Stimulated activated CD4-positive, alpha-beta T cell treated with anti-CD3 and anti-CD28 coated beads, TNF-alpha, amount 100 ng/mL, for 1 hour (primary cell): ENCODE measurements at regions not wholly inside any gene's neighbourhood (a gene's known extent, or its start where the extent isn't known, plus 50 kb on each side); places are given as distances from the start of the nearest gene placed in this dataset.

ENCODE experiments used
- DNase-seq, 3 donors: peaks; one replicate each; pipeline ENCODE4 v3.0.0-alpha.2; 2020; ENCODE audit warnings: low read depth in 3 of 3, low spot score in 1 of 3

GRCh38 chr4:129167640-129168260 is 71.8 kb downstream of the C4orf33 start:
- DNase-seq, result no peak

DNA sequence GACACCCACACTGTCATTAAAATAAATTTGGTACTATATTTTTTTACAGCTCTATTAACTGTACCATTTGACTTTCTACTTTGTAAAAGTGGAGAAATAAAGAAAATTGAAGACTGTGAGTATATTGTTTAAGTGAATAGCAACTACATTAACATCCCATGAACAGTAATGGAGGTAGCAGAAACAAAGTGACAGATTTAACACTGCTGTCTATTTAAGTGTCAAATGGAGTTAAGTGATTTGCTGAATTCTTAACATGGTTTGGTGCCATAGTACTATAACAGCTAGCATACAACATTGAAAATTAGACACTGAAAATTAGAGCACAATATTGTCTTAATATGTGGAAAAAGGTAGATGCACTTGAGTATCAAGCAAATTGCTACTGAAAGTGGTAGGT is 76.2 kb downstream of the C4orf33 start:
- DNase-seq, result no peak

- DNase-seq, result no peak
These were observed 80.9 kb downstream of the C4orf33 start for GRCh38 chr4:129176864-129177263.

- no peak for DNase-seq
These were observed 83.3 kb downstream of the C4orf33 start for GRCh38 chr4:129179276-129179675.

DNA sequence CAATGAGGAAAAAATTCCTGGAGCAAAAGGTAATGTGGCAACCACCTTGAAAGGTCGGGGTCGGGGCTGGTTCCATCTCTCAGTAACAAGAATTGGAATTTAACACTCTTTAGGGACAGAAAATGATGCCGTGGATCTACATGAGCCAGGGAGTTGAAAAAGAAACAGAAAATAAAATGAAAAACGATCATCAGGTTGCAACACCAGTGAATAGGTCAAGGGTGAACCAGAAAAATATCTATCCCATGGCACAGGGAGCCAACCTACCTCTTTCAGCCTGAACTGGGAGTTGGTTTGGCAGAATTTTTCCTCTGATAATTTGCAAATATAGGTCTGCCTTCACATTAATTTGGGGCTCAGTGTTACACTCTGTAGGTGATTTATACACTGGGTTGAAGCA is 93.7 kb downstream of the C4orf33 start:
- no peak for DNase-seq

GRCh38 chr4:129193357-129194100 is 97.6 kb downstream of the C4orf33 start:
- DNase-seq, result no peak

GRCh38 chr4:129208481-129208880 is 112.5 kb downstream of the C4orf33 start:
- DNase-seq, result no peak

DNA sequence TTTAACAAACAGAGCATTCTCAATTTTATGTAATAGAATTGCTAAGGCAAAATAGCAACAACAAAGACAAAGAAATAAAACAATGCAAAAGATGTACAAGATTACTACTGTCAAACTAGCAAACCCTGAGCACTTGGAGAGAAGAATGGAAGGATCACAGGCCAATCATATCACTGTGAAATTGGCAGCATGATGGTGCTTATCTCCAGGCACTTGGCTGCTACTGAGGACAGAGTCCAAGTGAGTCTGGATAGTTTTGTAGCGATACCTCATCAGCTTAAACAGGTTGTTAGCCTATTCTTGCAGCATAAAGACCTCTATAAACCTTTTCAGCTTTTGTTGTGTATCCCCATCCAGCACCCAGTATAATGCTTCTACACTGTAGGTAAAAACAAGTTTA is 117.7 kb downstream of the C4orf33 start:
- DNase-seq, result no peak

DNA sequence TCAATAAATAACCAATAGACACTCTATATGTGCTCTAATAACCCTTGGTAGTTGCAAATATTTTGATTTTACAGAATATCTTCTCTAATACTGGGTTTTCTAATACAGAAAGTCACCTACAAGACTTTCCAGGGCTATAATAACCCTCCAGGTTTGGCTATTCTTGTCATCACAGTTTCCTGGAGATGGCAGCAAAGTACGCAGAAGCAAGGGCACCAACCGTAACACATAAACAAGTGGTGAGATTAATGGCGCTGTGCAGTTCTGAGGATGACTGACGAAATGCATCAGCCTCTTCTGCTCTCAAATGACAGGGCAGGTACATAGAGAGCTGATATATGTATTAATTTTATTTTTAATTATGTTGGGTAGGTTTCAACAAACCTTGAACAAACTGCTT is 122.4 kb downstream of the C4orf33 start:
- no peak for DNase-seq

- DNase-seq, result no peak
These were observed 122.9 kb downstream of the C4orf33 start for GRCh38 chr4:129218897-129219296.

- no peak for DNase-seq
These were observed 124.3 kb downstream of the C4orf33 start for GRCh38 chr4:129220254-129220653.

DNA sequence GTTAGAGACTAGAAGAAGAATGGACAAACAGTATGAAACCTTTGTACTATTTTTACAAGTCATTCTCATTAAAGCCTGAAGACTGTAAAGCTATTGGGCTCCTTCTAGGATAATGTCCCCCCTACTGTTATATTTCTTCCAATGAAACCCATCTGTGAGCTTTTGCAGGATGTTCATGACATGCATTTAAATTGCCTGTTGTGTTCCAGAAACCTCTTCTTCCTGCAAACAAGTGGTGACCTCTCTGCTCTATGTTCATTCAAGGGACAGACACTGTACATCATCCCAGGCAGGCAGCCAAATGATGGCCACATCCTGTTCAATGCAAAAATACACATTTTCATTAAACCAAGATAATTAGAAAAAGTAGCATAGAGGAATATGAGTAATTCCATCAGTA is 128.0 kb downstream of the C4orf33 start:
- no peak for DNase-seq

- no peak for DNase-seq
These were observed 134.9 kb downstream of the C4orf33 start for GRCh38 chr4:129230846-129231245.

DNA sequence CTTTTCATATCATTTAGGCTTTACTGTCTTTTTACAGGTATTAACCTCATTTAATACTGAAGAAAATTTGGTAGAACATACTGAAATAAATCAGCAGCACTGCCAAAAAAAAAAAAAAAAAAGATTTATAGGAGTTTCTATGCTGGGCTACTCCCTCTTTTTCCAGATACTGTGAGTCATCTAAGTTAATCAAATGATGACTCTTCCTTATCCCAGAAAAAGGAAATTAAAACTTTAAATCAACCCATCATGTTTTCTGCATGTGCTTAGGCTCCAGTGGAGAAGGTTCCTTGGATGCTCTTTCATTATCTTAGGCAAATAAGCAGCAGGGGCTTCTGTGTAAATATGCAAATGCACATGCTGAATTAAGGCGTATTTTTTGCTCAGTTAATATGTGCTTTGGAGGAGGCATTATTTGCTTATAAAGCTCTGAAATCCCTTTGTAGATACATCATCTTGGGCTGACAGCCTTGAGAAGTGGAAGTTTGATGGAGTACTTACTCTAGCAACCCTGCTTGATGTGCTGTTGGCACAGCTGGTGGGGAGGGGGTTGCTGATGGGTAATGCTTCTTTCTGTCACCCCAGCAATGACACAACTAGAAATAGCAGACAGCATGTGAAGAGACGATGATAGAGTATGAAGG is 136.1 kb downstream of the C4orf33 start:
- DNase-seq, result no peak

DNA sequence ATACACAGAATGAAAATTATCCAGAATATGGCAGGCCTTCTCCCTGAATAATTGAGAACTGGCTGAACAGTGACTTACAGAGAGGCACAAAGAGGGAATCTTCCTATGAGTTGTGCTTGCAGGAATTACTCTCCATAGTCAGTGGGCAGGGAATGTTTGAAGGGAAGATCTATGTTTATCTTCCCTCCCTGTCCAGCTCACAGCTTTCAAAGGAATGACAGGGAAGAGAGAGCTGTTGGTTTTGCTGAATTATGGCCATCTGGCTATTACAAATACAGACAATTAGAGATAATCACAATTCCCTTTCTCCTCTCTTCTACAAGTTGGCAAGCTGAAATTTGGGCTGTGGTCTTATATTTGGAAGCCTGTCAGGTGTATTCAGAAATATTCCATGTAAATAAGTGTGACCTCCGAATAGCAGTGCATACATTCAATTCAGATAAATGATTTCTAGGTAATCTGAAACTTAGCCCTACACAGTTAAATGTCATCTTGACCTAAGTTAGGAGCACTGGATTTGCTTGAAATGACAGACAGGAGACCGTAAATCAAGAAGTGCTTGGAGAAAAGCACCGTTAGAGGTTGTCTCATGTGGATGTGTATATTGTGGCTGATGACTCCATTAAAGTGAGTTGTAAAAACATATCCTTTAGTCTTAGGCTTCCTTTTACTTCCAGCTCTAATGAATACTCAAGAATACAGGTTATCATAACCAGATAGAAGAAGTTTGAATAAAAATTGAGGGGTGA is 136.8 kb downstream of the C4orf33 start:
- DNase-seq, result no peak

DNA sequence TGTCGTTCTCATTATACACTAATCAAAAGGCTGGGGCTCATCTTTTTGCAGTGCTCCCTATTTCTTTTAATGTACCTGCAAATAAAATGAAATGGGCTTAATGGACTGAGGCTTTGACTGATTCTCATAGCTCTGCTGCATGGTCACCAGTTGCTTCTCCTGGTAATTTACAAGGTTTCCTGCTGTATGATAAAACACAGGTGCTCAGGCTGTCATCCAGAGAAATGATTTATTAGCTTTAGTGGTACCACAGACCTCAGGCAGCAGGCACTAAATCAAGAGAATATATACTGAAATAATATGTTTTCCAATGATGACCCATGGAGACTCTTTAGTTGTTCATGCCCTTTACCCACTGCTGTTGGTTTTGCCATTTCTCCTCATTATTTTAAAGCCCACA is 137.7 kb downstream of the C4orf33 start:
- DNase-seq, result no peak

DNA sequence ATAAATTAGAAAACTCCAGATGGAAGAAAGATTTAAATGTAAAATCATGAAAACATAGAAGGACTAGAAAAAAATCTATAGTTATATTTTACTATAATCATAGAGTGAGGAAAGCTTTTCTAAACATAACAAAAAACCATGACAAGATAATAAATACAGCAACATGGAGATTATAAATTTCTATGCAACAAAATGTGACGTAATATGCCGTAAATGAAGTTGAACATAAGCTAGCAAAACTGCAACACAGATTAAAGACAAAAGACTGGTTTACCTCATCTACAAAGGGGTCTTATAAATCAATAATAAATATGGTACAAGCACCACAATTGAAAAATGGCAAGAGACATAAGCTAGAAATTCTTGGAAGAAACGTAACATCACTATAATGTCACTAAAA is 140.4 kb downstream of the C4orf33 start:
- DNase-seq, result no peak

- DNase-seq, result no peak
These were observed 143.1 kb downstream of the C4orf33 start for GRCh38 chr4:129239088-129239487.

DNA sequence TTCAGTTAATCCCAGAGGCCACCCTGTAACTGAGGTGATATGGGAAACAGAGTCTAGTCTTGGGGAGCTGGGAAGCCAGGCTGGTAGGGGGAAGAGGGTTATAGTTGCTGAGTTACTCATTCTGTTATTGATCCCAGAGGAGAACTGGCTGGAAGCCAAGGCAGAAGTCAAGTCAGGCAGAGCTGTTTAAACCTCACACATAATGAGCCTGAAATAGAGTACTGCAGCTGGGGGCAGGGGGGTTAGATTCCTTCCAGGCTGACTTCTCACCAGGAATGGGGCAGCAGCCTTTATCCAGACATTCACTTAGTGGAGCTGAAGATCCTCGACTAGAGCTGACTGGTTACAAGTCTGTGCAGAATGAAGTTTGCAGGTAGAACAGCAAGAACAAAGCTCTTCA is 144.9 kb downstream of the C4orf33 start:
- no peak for DNase-seq

- DNase-seq, result no peak
These were observed 150.2 kb downstream of the C4orf33 start for GRCh38 chr4:129246145-129246544.

DNA sequence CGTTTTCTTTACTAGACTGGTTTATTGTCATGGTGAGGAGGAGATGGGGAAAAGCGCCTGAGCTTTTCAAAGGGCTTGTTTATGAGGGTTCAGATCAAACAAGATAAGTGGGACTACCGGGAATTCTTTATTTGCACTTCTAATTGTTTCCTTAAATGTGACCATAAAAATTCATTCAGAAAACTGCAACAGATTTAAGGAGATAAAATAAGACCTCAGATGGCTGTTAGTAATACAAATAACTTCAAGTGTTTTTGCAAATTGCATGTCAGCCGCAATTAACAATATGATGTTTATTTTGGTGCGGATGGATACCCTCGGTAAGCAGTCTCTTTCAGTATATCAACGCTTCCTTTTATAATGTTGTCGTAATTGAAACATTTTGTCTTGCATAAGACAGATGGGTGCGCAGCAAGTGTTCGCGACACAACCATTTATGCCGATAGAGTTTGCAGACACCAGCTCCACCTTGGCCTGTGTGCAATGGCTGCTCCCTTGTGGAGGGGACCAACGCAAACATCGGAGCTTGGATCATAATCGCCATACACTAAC is 151.0 kb downstream of the C4orf33 start:
- no peak for DNase-seq

GRCh38 chr4:129248621-129249020 is 152.7 kb downstream of the C4orf33 start:
- DNase-seq, result no peak
